RPMI7951 (cell line): ENCODE measurements at regions not wholly inside any gene's neighbourhood (a gene's known extent, or its start where the extent isn't known, plus 50 kb on each side); places are given as distances from the start of the nearest gene placed in this dataset.
A peak's percentile ranks its signal among the peaks of the same experiment; 100 is the strongest.
"Not testable (repeated sequence)": the region's sequence is repeated elsewhere in the genome, so short reads cannot be mapped to it uniquely, and the experiment has no call there.

ENCODE experiments used
- DNase-seq: peaks from one replicate; pipeline ENCODE4 v3.0.0-alpha.2; 2012; ENCODE audit warnings: low read depth

GRCh38 chr14:98908050-98908449 is 363.9 kb downstream of the BCL11B start:
- peak; percentile 25 for DNase-seq

- DNase-seq = peak; percentile 96
Measured at GRCh38 chr14:98909251-98909944, 362.6 kb downstream of the BCL11B start.

- DNase-seq = no peak
Measured at GRCh38 chr14:98910061-98910460, 361.9 kb downstream of the BCL11B start.

GRCh38 chr14:98912655-98913054 is 359.3 kb downstream of the BCL11B start:
- no peak for DNase-seq

GRCh38 chr14:98913967-98914650 is 357.9 kb downstream of the BCL11B start:
- no peak for DNase-seq

GRCh38 chr14:98914942-98915341 is 357.1 kb downstream of the BCL11B start:
- DNase-seq = no peak

GRCh38 chr14:98915625-98916024 is 356.4 kb downstream of the BCL11B start:
- DNase-seq = no peak

GRCh38 chr14:98916036-98916435 is 356.0 kb downstream of the BCL11B start:
- DNase-seq = no peak

- no peak for DNase-seq
Measured at GRCh38 chr14:98916476-98916875, 355.5 kb downstream of the BCL11B start.

- DNase-seq = no peak
Measured at GRCh38 chr14:98919434-98919833, 352.6 kb downstream of the BCL11B start.

- not testable (repeated sequence) for DNase-seq
Measured at GRCh38 chr14:98921306-98921705, 350.7 kb downstream of the BCL11B start.

- DNase-seq = no peak
Measured at GRCh38 chr14:98923596-98923995, 348.4 kb downstream of the BCL11B start.

- DNase-seq = no peak
Measured at GRCh38 chr14:98924046-98924445, 348.0 kb downstream of the BCL11B start.

- no peak for DNase-seq
Measured at GRCh38 chr14:98925354-98926040, 346.5 kb downstream of the BCL11B start.

GRCh38 chr14:98926146-98926545 is 345.9 kb downstream of the BCL11B start:
- DNase-seq = no peak

- peak; percentile 61 for DNase-seq
Measured at GRCh38 chr14:98926801-98927200, 345.2 kb downstream of the BCL11B start.

GRCh38 chr14:98927986-98928385 is 344.0 kb downstream of the BCL11B start:
- no peak for DNase-seq

- no peak for DNase-seq
Measured at GRCh38 chr14:98928418-98928817, 343.6 kb downstream of the BCL11B start.

GRCh38 chr14:98931126-98931525 is 340.9 kb downstream of the BCL11B start:
- no peak for DNase-seq

- no peak for DNase-seq
Measured at GRCh38 chr14:98931911-98932310, 340.1 kb downstream of the BCL11B start.

- no peak for DNase-seq
Measured at GRCh38 chr14:98932431-98933325, 339.3 kb downstream of the BCL11B start.

GRCh38 chr14:98934569-98934968 is 337.4 kb downstream of the BCL11B start:
- not testable (repeated sequence) for DNase-seq
